C4-2B (cell line): ENCODE measurements at regions not wholly inside any gene's neighbourhood (a gene's known extent, or its start where the extent isn't known, plus 50 kb on each side); places are given as distances from the start of the nearest gene placed in this dataset.

Experiments used
- ZFX ChIP-seq: fragments of 450-650 bp; IDR thresholded peaks from 2 replicates; pipeline ENCODE4 v1.6.1; 2017
- TF ChIP-seq, protein P1 (sequence below): fragments of 450-650 bp; conservative IDR thresholded peaks from 2 replicates; pipeline ENCODE4 v1.5.1; 2017; ENCODE audit warnings: mild to moderate bottlenecking

DNA sequence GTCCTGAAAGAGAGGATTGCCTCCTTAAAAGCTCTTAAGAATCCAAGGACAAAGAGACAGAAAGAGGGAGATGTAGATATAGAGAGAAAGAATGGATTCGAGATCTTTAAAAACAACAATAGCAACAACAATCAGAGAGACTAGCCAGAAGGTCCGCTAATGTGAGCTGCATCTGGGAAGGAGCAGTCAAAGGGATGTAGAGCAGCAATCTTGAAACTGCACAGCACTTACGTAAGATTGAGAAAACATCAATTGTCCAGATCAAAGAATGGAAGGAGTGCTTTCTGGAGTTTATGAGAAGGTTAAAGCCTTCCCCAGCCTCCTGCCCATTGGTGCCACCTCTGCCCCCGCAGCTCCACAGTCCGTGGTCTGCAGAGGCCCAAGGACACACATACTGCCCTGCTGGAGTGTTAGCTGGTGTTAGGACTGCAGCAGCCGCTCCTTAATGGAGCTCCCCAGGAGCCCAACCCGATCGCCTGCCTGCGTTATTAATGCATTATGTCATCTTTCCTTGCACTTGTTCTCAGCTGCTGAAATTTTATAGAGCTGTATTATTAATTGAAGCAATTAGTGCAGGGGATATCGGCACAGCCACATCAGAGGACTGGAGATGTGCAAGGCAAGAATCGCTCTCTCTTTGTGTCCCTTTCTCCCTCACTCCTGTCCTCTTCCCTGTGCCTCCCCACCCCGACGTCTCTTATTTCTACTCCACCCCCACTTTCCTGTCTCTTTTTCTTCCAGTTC is 73.0 kb upstream of the CALM2 start:
- TF ChIP-seq, protein P1, sequence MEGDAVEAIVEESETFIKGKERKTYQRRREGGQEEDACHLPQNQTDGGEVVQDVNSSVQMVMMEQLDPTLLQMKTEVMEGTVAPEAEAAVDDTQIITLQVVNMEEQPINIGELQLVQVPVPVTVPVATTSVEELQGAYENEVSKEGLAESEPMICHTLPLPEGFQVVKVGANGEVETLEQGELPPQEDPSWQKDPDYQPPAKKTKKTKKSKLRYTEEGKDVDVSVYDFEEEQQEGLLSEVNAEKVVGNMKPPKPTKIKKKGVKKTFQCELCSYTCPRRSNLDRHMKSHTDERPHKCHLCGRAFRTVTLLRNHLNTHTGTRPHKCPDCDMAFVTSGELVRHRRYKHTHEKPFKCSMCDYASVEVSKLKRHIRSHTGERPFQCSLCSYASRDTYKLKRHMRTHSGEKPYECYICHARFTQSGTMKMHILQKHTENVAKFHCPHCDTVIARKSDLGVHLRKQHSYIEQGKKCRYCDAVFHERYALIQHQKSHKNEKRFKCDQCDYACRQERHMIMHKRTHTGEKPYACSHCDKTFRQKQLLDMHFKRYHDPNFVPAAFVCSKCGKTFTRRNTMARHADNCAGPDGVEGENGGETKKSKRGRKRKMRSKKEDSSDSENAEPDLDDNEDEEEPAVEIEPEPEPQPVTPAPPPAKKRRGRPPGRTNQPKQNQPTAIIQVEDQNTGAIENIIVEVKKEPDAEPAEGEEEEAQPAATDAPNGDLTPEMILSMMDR, result no peak
- no peak for TF ChIP-seq ZFX
